Amniotic stem cell (primary cell): ENCODE measurements at regions not wholly inside any gene's neighbourhood (a gene's known extent, or its start where the extent isn't known, plus 50 kb on each side); places are given as distances from the start of the nearest gene placed in this dataset.
"Not testable (repeated sequence)": the region's sequence is repeated elsewhere in the genome, so short reads cannot be mapped to it uniquely, and the experiment has no call there.

Experiments
- DNase-seq: peaks from one replicate; lab custom pipeline; 2025; lab: John Stamatoyannopoulos, UW

- DNase-seq: no peak
Measured at GRCh38 chr4:30837861-30838260, 117.7 kb downstream of the PCDH7 start.

DNA sequence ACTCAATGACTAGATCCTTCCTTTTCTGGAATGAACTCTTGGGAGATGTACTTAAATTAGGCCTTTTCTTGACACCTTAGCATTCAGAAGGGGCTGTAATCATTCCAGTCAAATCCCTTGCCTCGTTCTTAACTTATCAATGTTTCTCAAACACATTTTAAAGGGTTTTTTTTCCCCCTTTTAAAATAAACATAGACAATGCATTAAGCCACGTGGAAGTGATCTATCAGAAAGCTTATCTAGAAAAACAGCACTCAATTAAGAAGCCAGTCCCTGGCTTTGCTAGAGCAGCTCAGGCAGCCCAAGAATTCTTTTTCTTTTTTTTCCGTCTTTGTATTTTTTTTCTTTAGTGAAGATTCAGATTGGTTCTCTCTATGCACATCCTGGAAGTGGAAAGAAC lies 118.2 kb downstream of the PCDH7 start:
- DNase-seq: no peak

DNA sequence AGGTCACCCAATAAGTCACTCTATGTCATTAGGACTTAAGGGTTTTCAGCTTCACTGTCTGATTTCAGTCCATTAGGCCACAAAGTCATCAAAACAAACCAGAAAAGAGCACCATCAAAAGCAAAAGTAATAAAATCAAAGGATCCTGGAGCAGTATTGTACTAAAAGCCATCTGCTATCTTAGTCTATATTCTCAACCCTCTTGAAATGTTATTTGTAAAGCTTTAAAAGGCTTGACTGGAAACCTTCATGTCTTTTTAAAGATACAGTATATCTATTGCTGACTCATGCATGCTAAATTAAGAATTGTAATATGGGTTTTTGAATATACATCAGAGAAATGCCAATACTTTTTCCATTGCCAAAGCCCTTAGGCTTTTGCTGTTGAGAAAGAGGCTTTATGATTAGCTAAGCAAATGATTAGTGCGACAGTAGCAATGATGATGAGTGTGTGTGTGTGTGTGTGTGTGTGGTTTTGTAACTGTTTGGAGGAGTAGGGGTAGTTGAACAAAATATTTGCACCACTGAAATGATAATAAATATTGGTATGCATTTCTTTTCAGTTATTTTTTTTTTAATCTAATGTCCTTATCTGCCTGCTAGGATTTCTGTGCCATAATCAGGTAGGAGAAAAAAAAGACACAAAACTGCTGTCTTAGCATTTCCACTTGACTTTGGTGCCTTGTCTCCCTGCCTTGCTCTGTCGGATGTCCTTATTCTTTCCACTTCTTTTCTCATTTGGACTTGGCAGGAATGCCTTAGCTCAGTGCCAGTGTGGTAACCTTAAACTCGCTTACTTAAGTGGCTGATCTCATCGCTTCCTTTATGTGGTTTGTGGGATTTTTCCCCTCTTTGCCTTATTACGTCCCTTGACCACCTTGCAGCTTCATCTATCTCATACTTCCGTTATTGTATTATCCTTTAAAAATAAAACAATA lies 119.7 kb downstream of the PCDH7 start:
- DNase-seq: no peak

GRCh38 chr4:30840571-30840970 lies 120.4 kb downstream of the PCDH7 start:
- DNase-seq: no peak

- DNase-seq: no peak
Measured at GRCh38 chr4:30842142-30842541, 122.0 kb downstream of the PCDH7 start.

DNA sequence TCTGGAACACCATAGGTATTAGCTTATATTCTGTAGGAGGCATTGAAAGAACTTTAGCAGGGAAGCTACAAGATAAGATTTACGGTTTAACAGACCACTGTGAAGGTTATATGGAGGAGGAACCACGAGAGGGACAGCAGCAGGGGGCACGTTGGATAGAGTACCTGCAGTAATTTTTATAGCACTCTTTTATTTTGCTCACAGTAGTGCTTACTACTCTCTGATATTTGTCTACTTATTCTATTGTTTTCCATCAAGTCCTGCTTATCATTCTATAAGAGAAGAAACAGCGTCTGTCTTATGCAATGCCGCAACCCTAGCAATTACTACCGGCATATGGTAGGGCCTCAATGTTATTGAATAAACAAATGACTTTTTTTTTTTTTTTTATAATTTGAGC lies 122.5 kb downstream of the PCDH7 start:
- no peak for DNase-seq

GRCh38 chr4:30844861-30845582 lies 124.9 kb downstream of the PCDH7 start:
- DNase-seq: no peak

DNA sequence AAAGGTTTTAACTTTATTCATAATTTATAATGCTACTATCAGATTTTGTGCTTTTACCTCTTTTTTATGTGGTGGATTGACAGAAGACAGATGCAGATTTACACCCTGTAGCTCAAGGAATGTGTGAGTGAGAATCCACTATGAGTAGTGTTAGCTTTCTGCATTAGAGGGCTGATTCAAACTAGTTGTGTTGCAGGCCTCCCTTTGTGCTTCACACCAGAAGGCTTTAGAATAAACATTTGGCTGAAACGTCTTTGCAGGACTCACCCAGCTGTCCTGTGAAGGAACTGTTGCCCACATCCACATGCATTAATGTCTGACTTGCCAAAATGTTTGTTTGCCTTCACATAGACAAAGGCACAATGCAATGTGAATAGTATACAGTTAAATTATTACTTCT lies 127.0 kb downstream of the PCDH7 start:
- no peak for DNase-seq

DNA sequence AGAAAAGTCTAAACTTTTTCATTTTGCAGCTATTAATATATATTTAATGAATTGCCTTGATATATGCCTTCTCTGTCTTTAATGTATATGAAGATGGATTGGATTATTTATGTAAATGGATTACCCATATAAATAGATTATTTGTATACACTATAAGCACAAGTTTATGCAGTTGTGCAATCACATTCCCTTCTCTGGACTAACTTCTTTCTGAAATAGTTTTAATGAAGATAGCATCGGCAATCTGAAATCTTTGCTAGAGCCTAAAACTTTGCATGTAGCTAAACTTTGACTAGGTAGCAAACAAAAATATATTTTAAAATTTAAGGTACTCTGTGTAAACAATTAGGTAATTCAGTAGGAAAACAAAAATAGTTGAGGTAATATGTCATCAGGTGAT lies 127.8 kb downstream of the PCDH7 start:
- DNase-seq: no peak

GRCh38 chr4:30854531-30854930 lies 134.4 kb downstream of the PCDH7 start:
- no peak for DNase-seq

GRCh38 chr4:30855232-30855631 lies 135.1 kb downstream of the PCDH7 start:
- no peak for DNase-seq

DNA sequence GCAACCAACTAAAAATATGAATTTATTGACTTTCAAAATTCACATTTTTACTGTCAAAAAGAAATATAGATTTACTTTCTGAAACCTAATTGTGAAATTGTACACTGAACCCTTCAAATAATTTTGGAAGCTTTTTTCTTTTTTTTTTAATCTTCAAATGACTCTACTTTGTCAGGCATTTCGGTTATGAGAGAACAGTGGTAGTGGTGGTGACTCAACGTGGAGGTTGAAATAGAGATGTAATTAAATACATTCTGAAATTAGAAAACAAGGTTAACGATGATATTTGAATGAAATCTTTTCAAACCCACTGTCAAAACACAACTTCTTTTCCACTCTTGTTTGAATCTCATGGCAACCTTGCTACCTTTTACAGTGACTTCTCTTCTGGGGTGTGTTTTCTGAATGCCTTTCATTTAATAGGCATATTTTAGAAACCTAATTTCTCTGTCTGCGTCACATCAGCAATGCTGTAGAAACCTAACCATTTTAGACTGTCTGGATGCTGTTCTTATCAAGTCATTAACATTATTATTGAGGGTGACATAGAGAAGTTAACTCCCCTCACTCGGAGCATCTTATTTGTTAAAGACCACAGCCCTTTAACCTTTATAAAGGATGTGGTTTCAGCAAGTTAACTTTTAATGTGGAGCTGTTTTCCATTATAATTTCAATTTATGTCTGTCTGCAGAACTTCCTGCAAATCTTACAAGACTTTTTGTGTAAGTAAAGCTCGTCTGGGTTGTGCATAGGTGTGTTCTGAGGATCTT lies 136.8 kb downstream of the PCDH7 start:
- DNase-seq: no peak

GRCh38 chr4:30860978-30861377 lies 140.8 kb downstream of the PCDH7 start:
- DNase-seq: no peak

DNA sequence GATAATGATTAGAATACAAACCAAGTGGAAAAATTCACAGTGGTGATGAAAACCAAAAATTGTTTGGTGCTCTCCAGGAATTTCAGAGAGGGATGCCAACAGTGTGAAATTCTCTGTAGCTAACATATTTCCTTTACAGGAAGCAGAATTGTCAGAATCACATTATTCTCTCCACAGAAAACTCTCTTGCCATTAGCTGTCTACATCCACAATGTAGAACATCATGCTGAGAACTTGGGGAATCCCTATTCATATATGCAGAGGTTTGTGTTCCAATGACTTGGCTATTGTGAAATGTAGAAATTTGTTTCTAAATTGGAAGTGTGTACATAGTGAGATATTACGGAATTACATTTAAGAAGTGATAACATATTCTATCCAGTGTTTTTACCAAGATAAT lies 142.0 kb downstream of the PCDH7 start:
- no peak for DNase-seq

GRCh38 chr4:30863021-30863420 lies 142.9 kb downstream of the PCDH7 start:
- DNase-seq: no peak

DNA sequence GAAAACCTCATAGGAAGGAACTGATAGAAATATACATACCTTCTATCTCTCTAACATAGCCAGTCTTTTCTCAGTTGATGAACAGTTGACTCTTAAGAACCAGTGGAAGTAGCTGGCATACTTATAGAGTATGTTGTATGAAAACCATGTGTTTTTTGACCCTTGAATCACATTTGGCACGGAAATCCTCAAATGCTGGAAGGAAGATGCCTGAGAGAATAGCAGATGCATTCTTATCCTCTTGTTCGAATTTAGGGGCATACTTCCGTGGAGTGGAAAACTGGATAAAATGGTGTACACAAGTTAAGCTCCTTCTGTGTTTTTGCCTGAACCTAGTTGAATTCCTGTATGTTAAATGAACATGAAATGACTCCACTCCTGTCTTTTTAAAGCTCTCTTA lies 145.5 kb downstream of the PCDH7 start:
- DNase-seq: no peak

GRCh38 chr4:30866346-30866745 lies 146.2 kb downstream of the PCDH7 start:
- DNase-seq: no peak

DNA sequence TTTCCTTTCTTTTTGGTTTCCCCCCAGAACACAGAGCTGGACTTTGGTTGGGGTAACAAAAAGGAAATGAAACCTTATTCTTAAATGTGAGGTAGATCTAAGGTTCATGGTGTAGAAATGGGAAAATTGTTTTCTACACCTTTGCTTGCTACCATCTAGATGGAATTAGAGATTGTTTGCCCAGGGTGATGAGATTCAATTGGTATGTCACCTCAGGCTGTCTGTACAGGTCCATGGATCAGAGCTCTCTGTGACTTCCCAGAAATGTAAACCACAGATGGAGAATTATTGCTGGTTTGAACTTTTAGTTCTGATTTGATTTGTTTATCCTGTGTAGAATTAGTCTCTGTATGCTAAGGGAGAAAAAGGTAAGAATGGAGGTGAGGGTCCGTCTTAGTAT lies 146.7 kb downstream of the PCDH7 start:
- DNase-seq: no peak

DNA sequence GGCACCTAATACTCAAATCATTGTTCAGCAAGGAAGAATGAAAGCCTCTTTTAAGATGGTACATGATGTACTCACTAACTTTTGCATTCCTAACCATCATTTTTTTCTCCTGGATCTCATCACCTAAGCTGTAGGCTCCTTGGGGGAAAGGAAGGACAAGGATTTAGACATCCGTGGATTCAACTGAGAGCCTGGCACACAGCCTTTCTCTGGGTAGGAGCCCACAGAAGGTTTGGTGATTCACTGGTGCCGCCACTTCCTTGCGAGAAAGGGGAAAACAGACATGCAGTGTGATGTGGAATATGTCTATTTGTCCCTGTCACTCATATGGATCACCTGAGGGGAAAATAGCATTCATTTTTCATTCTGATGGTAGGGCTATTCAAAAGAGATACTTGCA lies 147.3 kb downstream of the PCDH7 start:
- DNase-seq: no peak

- DNase-seq: no peak
Measured at GRCh38 chr4:30868111-30868895, 148.1 kb downstream of the PCDH7 start.

DNA sequence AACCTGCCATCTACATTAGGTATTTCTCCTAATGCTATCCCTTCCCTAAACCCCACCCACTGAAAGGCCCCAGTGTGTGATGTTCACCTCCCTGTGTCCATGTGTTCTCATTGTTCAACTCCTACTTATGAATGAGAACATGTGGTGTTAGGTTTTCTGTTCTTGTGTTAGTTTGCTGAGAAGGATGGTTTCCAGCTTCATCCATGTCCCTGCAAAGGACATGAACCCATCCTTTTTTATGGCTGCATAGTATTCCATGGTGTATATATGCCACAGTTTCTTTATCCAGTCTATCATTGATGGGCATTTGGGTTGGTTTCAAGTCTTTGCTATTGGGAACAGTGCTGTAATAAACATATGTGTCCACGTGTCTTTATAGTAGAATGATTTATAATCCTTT lies 149.2 kb downstream of the PCDH7 start:
- DNase-seq: not testable (repeated sequence)

GRCh38 chr4:30870513-30870912 lies 150.3 kb downstream of the PCDH7 start:
- DNase-seq: no peak
